Neural cell (in vitro differentiated cells): ENCODE measurements at regions not wholly inside any gene's neighbourhood (a gene's known extent, or its start where the extent isn't known, plus 50 kb on each side); places are given as distances from the start of the nearest gene placed in this dataset.
"Not testable (repeated sequence)": the region's sequence is repeated elsewhere in the genome, so short reads cannot be mapped to it uniquely, and the experiment has no call there.

Experiments used
- H2AFZ ChIP-seq: fragments of 200-600, 300-800 bp; sonication (generic), shearing (Covaris generic); 2 replicates; pipeline ENCODE4 v1.6.0; 2014; ENCODE audit warnings: low read depth, mild to moderate bottlenecking, antibody characterized with exemption, low read length, moderate library complexity
- H3F3A ChIP-seq: fragments of 200-600 bp; shearing (Covaris generic); 2 replicates; pipeline ENCODE4 v1.6.1; 2016; ENCODE audit warnings: mild to moderate bottlenecking, moderate library complexity, mixed read lengths, antibody characterized with exemption, low read length; ENCODE audit not compliant: insufficient read depth, poor library complexity, severe bottlenecking
- H3K27ac ChIP-seq: fragments of 200-600, 300-800 bp; sonication (generic), shearing (Covaris generic); 2 replicates; pipeline ENCODE4 v1.5.1; 2014; ENCODE audit warnings: mild to moderate bottlenecking, low read length, moderate library complexity
- H3K27me3 ChIP-seq: fragments of 300-800, 200-600 bp; sonication (generic), shearing (Covaris generic); 2 replicates; pipeline ENCODE4 v1.6.0; 2014; ENCODE audit warnings: mild to moderate bottlenecking, low read depth, low read length, moderate library complexity; ENCODE audit not compliant: insufficient read depth
- H3K36me3 ChIP-seq: fragments of 300-800, 200-600 bp; sonication (generic), shearing (Covaris generic); 2 replicates; pipeline ENCODE4 v1.5.1; 2014; ENCODE audit warnings: mild to moderate bottlenecking, antibody characterized with exemption, low read length, moderate library complexity; ENCODE audit not compliant: insufficient read depth
- H3K4me2 ChIP-seq: fragments of 300-800, 200-600 bp; sonication (generic), shearing (Covaris generic); 2 replicates; pipeline ENCODE4 v1.6.0; 2014; ENCODE audit warnings: mild to moderate bottlenecking, low read length
- H3K4me3 ChIP-seq: fragments of 300-800, 200-600 bp; sonication (generic), shearing (Covaris generic); 2 replicates; pipeline ENCODE4 v1.5.1; 2014; ENCODE audit warnings: mild to moderate bottlenecking, low read length, moderate library complexity
- H3K79me2 ChIP-seq: fragments of 200-600 bp; shearing (Covaris generic); replicated peaks from 2 replicates; pipeline ENCODE4 v1.6.0; 2014; ENCODE audit warnings: mild to moderate bottlenecking, low read length, moderate library complexity; ENCODE audit not compliant: insufficient read depth
- H3K9ac ChIP-seq: fragments of 300-800, 200-600 bp; sonication (generic), shearing (Covaris generic); 2 replicates; pipeline ENCODE4 v1.6.1; 2016; ENCODE audit warnings: mild to moderate bottlenecking, low read length, mixed read lengths
- H3K9me2 ChIP-seq: fragments of 200-600 bp; shearing (Covaris generic); 2 replicates; pipeline ENCODE4 v1.6.1; 2016; ENCODE audit warnings: mild to moderate bottlenecking, low read length, mixed read lengths; ENCODE audit not compliant: insufficient read depth
- H3K9me3 ChIP-seq: fragments of 200-600, 300-800 bp; sonication (generic), shearing (Covaris generic); 2 replicates; pipeline ENCODE4 v1.6.1; 2016; ENCODE audit warnings: mild to moderate bottlenecking, mixed run types, low read length, moderate library complexity, mixed read lengths
- H4K20me1 ChIP-seq: fragments of 200-600 bp; shearing (Covaris generic); 2 replicates; pipeline ENCODE4 v1.6.1; 2016; ENCODE audit warnings: mild to moderate bottlenecking, mixed run types; ENCODE audit not compliant: insufficient read depth
- CTCF ChIP-seq: fragments of 450-650 bp; IDR thresholded peaks from 2 replicates; pipeline ENCODE4 v1.5.1; 2014; ENCODE audit warnings: antibody characterized with exemption, mild to moderate bottlenecking, moderate library complexity; ENCODE audit not compliant: poor library complexity, severe bottlenecking
- EP300 ChIP-seq: fragments of 450-650 bp; conservative IDR thresholded peaks from 2 replicates; pipeline ENCODE4 v1.6.1; 2014; ENCODE audit warnings: antibody characterized with exemption, mild to moderate bottlenecking, moderate library complexity; ENCODE audit not compliant: poor library complexity, severe bottlenecking
- EZH2 ChIP-seq: fragments of 200-600, 300-800 bp; shearing (Covaris generic), sonication (generic); IDR thresholded peaks from 2 replicates; pipeline ENCODE4 v1.6.1; 2014; ENCODE audit warnings: antibody characterized with exemption, low read length, borderline replicate concordance, mild to moderate bottlenecking; ENCODE audit not compliant: insufficient read depth, poor library complexity, severe bottlenecking
- MXI1 ChIP-seq: fragments of 450-650 bp; conservative IDR thresholded peaks from 2 replicates; pipeline ENCODE4 v1.6.1; 2014; ENCODE audit warnings: antibody characterized with exemption, mild to moderate bottlenecking; ENCODE audit not compliant: poor library complexity, severe bottlenecking
- POLR2AphosphoS5 ChIP-seq: IDR thresholded peaks from 2 replicates; pipeline ENCODE4 v1.6.1; 2012
- RAD21 ChIP-seq: fragments of 450-650 bp; conservative IDR thresholded peaks from 2 replicates; pipeline ENCODE4 v1.6.1; 2014; ENCODE audit warnings: antibody characterized with exemption, mild to moderate bottlenecking, moderate library complexity
- REST ChIP-seq: IDR thresholded peaks from 2 replicates; pipeline ENCODE4 v1.6.1; 2012; ENCODE audit warnings: borderline replicate concordance
- SMC3 ChIP-seq: fragments of 450-650 bp; conservative IDR thresholded peaks from 2 replicates; pipeline ENCODE4 v1.6.1; 2014; ENCODE audit warnings: antibody characterized with exemption, mild to moderate bottlenecking, moderate library complexity; ENCODE audit not compliant: poor library complexity
- TAF1 ChIP-seq: IDR thresholded peaks from 2 replicates; pipeline ENCODE4 v1.6.1; 2012; ENCODE audit warnings: low read depth

- not testable (repeated sequence) for H3K9ac ChIP-seq, H3K9me2 ChIP-seq, H3K27ac ChIP-seq, H3F3A ChIP-seq, H2AFZ ChIP-seq, H3K27me3 ChIP-seq, H4K20me1 ChIP-seq, H3K36me3 ChIP-seq, H3K4me3 ChIP-seq, H3K4me2 ChIP-seq, H3K79me2 ChIP-seq, H3K9me3 ChIP-seq
Measured at GRCh38 chr9:115898478-115898877, 255.1 kb upstream of the PAPPA start.

- H3F3A ChIP-seq: no peaks in the 10 kb centered on the region
- TF ChIP-seq EZH2 (no peak), SMC3 (no peak), RAD21 (no peak), POLR2AphosphoS5 (no peak), CTCF (no peak), MXI1 (no peak), REST (no peak), EP300 (no peak), TAF1 (no peak)
Measured at GRCh38 chr9:115900698-115901097, 252.9 kb upstream of the PAPPA start.

GRCh38 chr9:115910959-115911358, 242.6 kb upstream of the PAPPA start:
- Histone ChIP-seq H3K27ac (no peak overlapping the region), H3K4me2 (no peak overlapping the region), H3K4me3 (no peak overlapping the region), H3F3A (no peaks in the 10 kb centered on the region), H3K9me3 (no peaks in the 10 kb centered on the region), H3K79me2 (no peaks in the 10 kb centered on the region), H3K27me3 (no peaks in the 10 kb centered on the region), H3K9ac (no peak overlapping the region), H2AFZ (no peak overlapping the region), H3K9me2 (no peaks in the 10 kb centered on the region), H3K36me3 (no peaks in the 10 kb centered on the region), H4K20me1 (no peaks in the 10 kb centered on the region)
- TF ChIP-seq TAF1 (no peak), EZH2 (no peak), EP300 (no peak), SMC3 (no peak), REST (no peak), MXI1 (no peak), RAD21 (no peak), CTCF (no peak), POLR2AphosphoS5 (no peak)

More at GRCh38 chr9:115900698-115901097, 252.9 kb upstream of the PAPPA start:
- Histone ChIP-seq H4K20me1 (no peaks in the 10 kb centered on the region), H3K79me2 (no peaks in the 10 kb centered on the region), H3K9me3 (no peaks in the 10 kb centered on the region), H3K4me3 (no peak overlapping the region), H3K9ac (no peak overlapping the region), H2AFZ (no peak overlapping the region), H3K27ac (no peak overlapping the region), H3K27me3 (no peaks in the 10 kb centered on the region), H3K4me2 (no peak overlapping the region), H3K9me2 (no peaks in the 10 kb centered on the region), H3K36me3 (no peaks in the 10 kb centered on the region)
